PC-3 (cell line): ENCODE measurements at regions not wholly inside any gene's neighbourhood (a gene's known extent, or its start where the extent isn't known, plus 50 kb on each side); places are given as distances from the start of the nearest gene placed in this dataset.

Experiments
- ATAC-seq: fragments of 200-7000 bp; cut with Tn5 transposase; 2 replicates; pipeline ENCODE4 v1.9.1; 2020; ENCODE audit warnings: mild to moderate bottlenecking, moderate library complexity
- BruUV-seq: library from RNA; stranded (reverse); fragments of 400-500 nt; replicated peaks from 2 replicates; lab custom pipeline; 2021; lab: Mats Ljungman, UMichigan
- CTCF ChIA-PET: fragments of 300-600 bp; sonication (Branson Sonifier 250); formaldehyde crosslinking; loops from one replicate; lab custom pipeline; 2022; ENCODE audit warnings: antibody characterized with exemption; lab: Charles Lee
- POLR2A ChIA-PET: fragments of 300-600 bp; sonication (Branson Sonifier 250); formaldehyde crosslinking; loops from one replicate; lab custom pipeline; 2022; ENCODE audit warnings: antibody characterized with exemption; ENCODE audit not compliant: unreplicated experiment; lab: Charles Lee
- DNase-seq: peaks from one replicate; pipeline ENCODE4 v3.0.0-alpha.2; 2015
- H2AFZ ChIP-seq: fragments of 300-600 bp; sonication (generic); 2 replicates; pipeline ENCODE4 v1.6.0; 2016; ENCODE audit warnings: antibody characterized with exemption, low read length
- H3F3A ChIP-seq: fragments of 300-600 bp; sonication (generic); one replicate; pipeline ENCODE4 v1.6.0; 2017; ENCODE audit warnings: antibody characterized with exemption, low read length, control low read depth, mild to moderate bottlenecking; ENCODE audit not compliant: unreplicated experiment
- H3K27ac ChIP-seq: fragments of 300-600 bp; sonication (generic); 2 replicates; pipeline ENCODE4 v1.5.1; 2016; ENCODE audit warnings: mild to moderate bottlenecking, low read length
- H3K27me3 ChIP-seq: fragments of 300-600 bp; sonication (generic); 2 replicates; pipeline ENCODE4 v1.6.1; 2016; ENCODE audit warnings: low read length, mixed read lengths
- H3K36me3 ChIP-seq: fragments of 300-600 bp; sonication (generic); 2 replicates; pipeline ENCODE4 v1.6.1; 2016; ENCODE audit warnings: low read depth, mixed run types, low read length, mixed read lengths
- H3K4me1 ChIP-seq: fragments of 300-600 bp; sonication (generic); 2 replicates; pipeline ENCODE4 v1.5.1; 2016; ENCODE audit warnings: low read length; ENCODE audit not compliant: insufficient read depth
- H3K4me2 ChIP-seq: fragments of 300-600 bp; sonication (generic); 2 replicates; pipeline ENCODE4 v1.6.0; 2016; ENCODE audit warnings: low read length
- H3K4me3 ChIP-seq: fragments of 300-600 bp; sonication (generic); 2 replicates; pipeline ENCODE4 v1.5.1; 2016; ENCODE audit warnings: mild to moderate bottlenecking, low read length, mixed read lengths
- H3K79me2 ChIP-seq: fragments of 300-600 bp; sonication (generic); 2 replicates; pipeline ENCODE4 v1.6.1; 2017; ENCODE audit warnings: low read length, mixed read lengths
- H3K9ac ChIP-seq: fragments of 300-600 bp; sonication (generic); 2 replicates; pipeline ENCODE4 v1.6.0; 2016; ENCODE audit warnings: mild to moderate bottlenecking, low read length
- H3K9me2 ChIP-seq: fragments of 300-600 bp; sonication (generic); replicated peaks from 2 replicates; pipeline ENCODE4 v1.6.1; 2016; ENCODE audit warnings: mixed run types, low read length, mixed read lengths
- H3K9me3 ChIP-seq: fragments of 300-600 bp; sonication (generic); 2 replicates; pipeline ENCODE4 v1.6.1; 2016; ENCODE audit warnings: low read length, mixed read lengths
- H4K20me1 ChIP-seq: fragments of 300-600 bp; sonication (generic); 2 replicates; pipeline ENCODE4 v1.6.1; 2016; ENCODE audit warnings: low read length, mixed read lengths
- EZH2 ChIP-seq: fragments of 300-600 bp; sonication (generic); IDR thresholded peaks from one replicate; pipeline ENCODE4 v1.6.1; 2017; ENCODE audit warnings: antibody characterized with exemption, mild to moderate bottlenecking, low read length; ENCODE audit not compliant: unreplicated experiment
- EZH2phosphoT487 ChIP-seq: fragments of 300-600 bp; sonication (generic); IDR thresholded peaks from 2 replicates; pipeline ENCODE4 v1.6.1; 2018; ENCODE audit warnings: mild to moderate bottlenecking, antibody characterized with exemption, low read length, borderline replicate concordance
- intact Hi-C: fragments of 100-400 bp; cut with micrococcal nuclease; formaldehyde crosslinking; loops from 2 replicates; pipeline ENCODE4 v1.9.0; 2023
- TF ChIP-seq, protein P1 (sequence below): fragments of 300-600 bp; sonication (generic); conservative IDR thresholded peaks from 2 replicates; pipeline ENCODE4 v1.5.1; 2017; ENCODE audit warnings: antibody characterized with exemption, low read depth, mild to moderate bottlenecking, low read length

DNA sequence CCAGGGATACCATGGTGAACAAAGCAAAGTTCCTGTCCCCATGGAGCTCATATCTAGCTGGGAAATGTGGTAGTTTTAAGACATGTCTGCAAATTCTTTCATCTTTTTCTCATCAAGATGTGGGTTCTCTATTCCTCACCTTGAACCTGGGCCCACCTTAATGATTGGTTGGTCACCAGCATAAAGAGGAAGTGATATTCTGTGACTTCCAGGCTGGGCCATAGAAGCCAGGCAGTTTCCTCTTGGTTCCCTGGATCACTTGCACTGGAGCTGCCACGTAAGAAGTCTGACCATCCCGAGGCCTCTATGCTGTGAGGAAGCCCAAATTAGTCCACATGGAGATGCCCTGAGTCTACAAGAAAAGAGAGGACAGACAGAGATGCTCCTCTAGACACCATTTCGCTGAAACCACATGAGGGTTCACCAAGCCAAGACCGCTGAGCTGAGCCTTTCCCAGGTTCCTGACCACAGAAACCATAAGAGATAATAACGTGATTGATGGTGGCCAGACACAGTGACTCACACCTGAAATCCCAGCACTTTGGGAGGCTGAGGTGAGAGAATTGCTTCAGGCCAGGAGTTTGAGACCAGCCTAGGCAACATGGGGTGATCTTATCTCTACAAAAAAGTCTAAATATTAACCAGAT, 119.5 kb upstream of the ISX start:
- Histone ChIP-seq H3K4me1 (no peaks in the 10 kb centered on the region), H2AFZ (no peak overlapping the region), H4K20me1 (no peaks in the 10 kb centered on the region), H3K27ac (no peak overlapping the region), H3K4me3 (no peak overlapping the region), H3K9ac (no peak overlapping the region), H3K9me2 (no peaks in the 10 kb centered on the region), H3K9me3 (no peaks in the 10 kb centered on the region), H3K36me3 (no peaks in the 10 kb centered on the region), H3K27me3 (no peaks in the 10 kb centered on the region), H3F3A (no peaks in the 10 kb centered on the region), H3K4me2 (no peak overlapping the region), H3K79me2 (no peaks in the 10 kb centered on the region)
- no peak for ATAC-seq
- TF ChIP-seq EZH2phosphoT487 (no peak), EZH2 (no peak)
- TF ChIP-seq, protein P1, sequence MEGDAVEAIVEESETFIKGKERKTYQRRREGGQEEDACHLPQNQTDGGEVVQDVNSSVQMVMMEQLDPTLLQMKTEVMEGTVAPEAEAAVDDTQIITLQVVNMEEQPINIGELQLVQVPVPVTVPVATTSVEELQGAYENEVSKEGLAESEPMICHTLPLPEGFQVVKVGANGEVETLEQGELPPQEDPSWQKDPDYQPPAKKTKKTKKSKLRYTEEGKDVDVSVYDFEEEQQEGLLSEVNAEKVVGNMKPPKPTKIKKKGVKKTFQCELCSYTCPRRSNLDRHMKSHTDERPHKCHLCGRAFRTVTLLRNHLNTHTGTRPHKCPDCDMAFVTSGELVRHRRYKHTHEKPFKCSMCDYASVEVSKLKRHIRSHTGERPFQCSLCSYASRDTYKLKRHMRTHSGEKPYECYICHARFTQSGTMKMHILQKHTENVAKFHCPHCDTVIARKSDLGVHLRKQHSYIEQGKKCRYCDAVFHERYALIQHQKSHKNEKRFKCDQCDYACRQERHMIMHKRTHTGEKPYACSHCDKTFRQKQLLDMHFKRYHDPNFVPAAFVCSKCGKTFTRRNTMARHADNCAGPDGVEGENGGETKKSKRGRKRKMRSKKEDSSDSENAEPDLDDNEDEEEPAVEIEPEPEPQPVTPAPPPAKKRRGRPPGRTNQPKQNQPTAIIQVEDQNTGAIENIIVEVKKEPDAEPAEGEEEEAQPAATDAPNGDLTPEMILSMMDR = no peak
- no peak for DNase-seq
- CTCF ChIA-PET = no interaction called here
- no TSS peak for BruUV-seq
- intact Hi-C loops = no loop called here
- POLR2A ChIA-PET = no interaction called here

GRCh38 chr22:34950489-34950888, 115.5 kb upstream of the ISX start:
- Histone ChIP-seq H3K4me1 (no peaks in the 10 kb centered on the region), H3K4me3 (no peak overlapping the region), H3K9me2 (no peaks in the 10 kb centered on the region), H3K79me2 (no peaks in the 10 kb centered on the region), H3K27ac (no peak overlapping the region), H3F3A (no peaks in the 10 kb centered on the region), H3K36me3 (no peaks in the 10 kb centered on the region), H4K20me1 (no peaks in the 10 kb centered on the region), H3K9ac (no peak overlapping the region), H3K27me3 (no peaks in the 10 kb centered on the region), H3K4me2 (no peak overlapping the region), H3K9me3 (no peaks in the 10 kb centered on the region), H2AFZ (no peak overlapping the region)
- no TSS peak for BruUV-seq
- ChIA-PET CTCF (no interaction called here), POLR2A (no interaction called here)
- intact Hi-C loops = no loop called here
- TF ChIP-seq EZH2 (no peak), EZH2phosphoT487 (no peak)
- TF ChIP-seq, protein P1 = no peak
- DNase-seq (no peak), ATAC-seq (no peak)

DNA sequence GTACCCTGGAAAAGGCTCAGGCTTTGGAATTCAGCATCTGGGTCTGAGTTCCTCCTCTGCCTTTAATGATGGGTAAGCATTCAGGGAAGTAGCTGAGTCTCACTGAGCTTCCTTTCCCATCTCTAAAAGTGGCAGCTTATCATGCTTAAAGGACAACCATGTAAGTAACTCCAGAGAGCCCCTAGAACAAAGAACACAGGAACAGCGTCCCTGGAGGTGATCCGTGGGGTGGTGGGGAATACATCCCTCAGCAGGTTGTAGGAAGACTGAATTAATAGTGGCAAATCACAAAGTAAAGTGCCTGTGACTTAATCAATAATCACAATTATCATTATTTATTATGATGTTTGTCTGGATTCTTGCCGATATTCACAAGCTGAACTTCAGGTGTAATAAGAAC, 114.7 kb upstream of the ISX start:
- Histone ChIP-seq H3K36me3 (no peaks in the 10 kb centered on the region), H3K9ac (no peak overlapping the region), H2AFZ (no peak overlapping the region), H3K79me2 (no peaks in the 10 kb centered on the region), H3K9me3 (no peaks in the 10 kb centered on the region), H3F3A (no peaks in the 10 kb centered on the region), H3K27me3 (no peaks in the 10 kb centered on the region), H3K9me2 (no peaks in the 10 kb centered on the region), H3K4me2 (no peak overlapping the region), H3K27ac (no peak overlapping the region), H3K4me3 (no peak overlapping the region), H4K20me1 (no peaks in the 10 kb centered on the region), H3K4me1 (no peaks in the 10 kb centered on the region)
- ChIA-PET POLR2A (no interaction called here), CTCF (no interaction called here)
- no peak for TF ChIP-seq EZH2phosphoT487
- no peak for TF ChIP-seq EZH2
- TF ChIP-seq, protein P1 = no peak
- ATAC-seq (no peak), DNase-seq (no peak)
- intact Hi-C loops = no loop called here
- no TSS peak for BruUV-seq
